GM12891 (cell line): ENCODE measurements at regions not wholly inside any gene's neighbourhood (a gene's known extent, or its start where the extent isn't known, plus 50 kb on each side); places are given as distances from the start of the nearest gene placed in this dataset.

Experiments used
- DNase-seq: peaks from one replicate; pipeline ENCODE4 v3.0.0; 2011; ENCODE audit warnings: low spot score; ENCODE audit not compliant: insufficient read length
- FAIRE-seq: peaks from 2 replicates; lab custom pipeline; 2011; peaks lifted over from hg19 to GRCh38; lab: Jason Lieb, UNC
- PAX5 ChIP-seq: IDR thresholded peaks from 2 replicates; pipeline ENCODE4 v1.6.1; 2011; ENCODE audit warnings: low read length, moderate library complexity, mild to moderate bottlenecking; ENCODE audit not compliant: insufficient read depth, severe bottlenecking
- POLR2A ChIP-seq: IDR thresholded peaks from 2 replicates; pipeline ENCODE4 v1.6.1; 2011; ENCODE audit warnings: low read depth, low read length, control low read depth
- POLR2AphosphoS5 ChIP-seq: IDR thresholded peaks from 2 replicates; pipeline ENCODE4 v1.6.1; 2011; ENCODE audit warnings: low read depth, low read length, control low read depth
- POU2F2 ChIP-seq: IDR thresholded peaks from 2 replicates; pipeline ENCODE4 v1.6.1; 2011; ENCODE audit warnings: low read depth, mild to moderate bottlenecking, control low read depth, low read length, moderate library complexity
- SPI1 ChIP-seq: IDR thresholded peaks from 2 replicates; pipeline ENCODE4 v1.6.1; 2011; ENCODE audit warnings: low read depth, low read length, control low read depth
- TAF1 ChIP-seq: IDR thresholded peaks from 2 replicates; pipeline ENCODE4 v1.6.1; 2011; ENCODE audit warnings: low read depth, low read length, control low read depth

- FAIRE-seq (no peak), DNase-seq (no peak)
- TF ChIP-seq TAF1, result no peak
- no peak for TF ChIP-seq PAX5
- no peak for TF ChIP-seq POU2F2
- no peak for TF ChIP-seq SPI1
- TF ChIP-seq POLR2AphosphoS5, result no peak
- no peak for TF ChIP-seq POLR2A
Measured at GRCh38 chr4:181971411-181971810, 271.8 kb upstream of the TENM3 start.

DNA sequence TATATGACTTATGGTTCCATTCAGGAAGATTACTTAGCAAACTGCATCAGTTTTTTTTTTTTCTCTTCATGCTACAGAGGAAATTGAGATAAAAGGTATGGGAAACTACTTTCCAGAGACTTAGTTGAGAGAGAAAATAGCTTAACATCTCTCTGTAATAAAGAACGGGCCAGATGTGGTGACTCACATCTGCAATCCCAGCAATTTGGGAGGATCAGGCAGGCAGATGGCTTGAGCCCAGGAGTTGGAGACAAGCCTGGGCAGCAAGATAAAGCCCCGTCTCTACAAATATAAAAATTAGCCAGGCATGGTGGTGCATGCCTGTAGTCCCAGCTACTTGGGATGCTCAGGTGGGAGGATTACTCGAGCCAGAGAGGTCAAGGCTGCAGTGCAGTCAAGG lies 271.2 kb upstream of the TENM3 start:
- FAIRE-seq (no peak), DNase-seq (no peak)
- TF ChIP-seq POLR2A (no peak), PAX5 (no peak), TAF1 (no peak), POLR2AphosphoS5 (no peak), SPI1 (no peak)

DNA sequence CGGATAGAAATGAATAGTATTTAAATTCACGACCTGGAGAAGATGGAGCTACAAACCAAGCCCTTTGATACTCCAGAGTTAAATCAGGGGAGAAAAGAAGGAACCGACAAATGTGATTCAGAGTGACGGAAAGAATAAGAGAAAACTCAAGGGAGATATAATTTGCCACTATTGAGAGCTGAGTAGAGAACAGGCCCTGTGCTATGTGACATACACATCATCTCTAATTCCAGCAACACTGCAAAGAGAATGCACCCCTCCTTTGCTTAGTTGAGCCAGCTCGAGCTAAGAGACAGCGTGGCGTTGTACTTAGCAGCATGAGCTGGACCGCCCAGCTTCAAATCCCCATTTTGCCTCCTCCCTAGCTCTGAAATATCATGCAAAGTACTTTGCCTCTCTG lies 266.4 kb upstream of the TENM3 start:
- no peak for TF ChIP-seq TAF1
- TF ChIP-seq POLR2A, result no peak
- no peak for TF ChIP-seq POU2F2
- TF ChIP-seq POLR2AphosphoS5, result no peak
- TF ChIP-seq PAX5, result no peak
- TF ChIP-seq SPI1, result no peak
- no peak for DNase-seq
- no peak for FAIRE-seq

- FAIRE-seq (no peak), DNase-seq (no peak)
- TF ChIP-seq POLR2A (no peak), POLR2AphosphoS5 (no peak), PAX5 (no peak), POU2F2 (no peak), TAF1 (no peak), SPI1 (no peak)
Measured at GRCh38 chr4:181982437-181982836, 260.8 kb upstream of the TENM3 start.

DNA sequence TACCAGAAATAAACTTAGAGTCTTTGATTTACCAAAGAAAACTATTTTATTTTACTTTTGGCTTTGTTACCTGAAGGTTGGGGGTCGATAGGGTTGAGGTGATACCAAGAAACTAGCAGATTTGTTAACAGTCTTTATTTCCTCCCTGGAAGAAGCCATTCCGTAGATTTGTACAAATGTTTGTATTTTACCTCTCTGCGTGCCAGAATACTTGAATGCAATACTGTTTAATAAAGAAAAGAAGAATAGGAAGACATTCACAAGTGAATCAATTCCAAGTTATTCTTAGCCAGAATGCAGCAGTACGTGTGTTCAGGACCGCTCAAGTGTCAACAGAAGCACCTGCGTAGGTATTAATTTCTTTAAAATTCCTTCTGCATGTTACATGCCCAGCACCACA lies 260.3 kb upstream of the TENM3 start:
- TF ChIP-seq SPI1, result no peak
- TF ChIP-seq POLR2AphosphoS5, result no peak
- no peak for TF ChIP-seq TAF1
- TF ChIP-seq POLR2A, result no peak
- no peak for TF ChIP-seq POU2F2

DNA sequence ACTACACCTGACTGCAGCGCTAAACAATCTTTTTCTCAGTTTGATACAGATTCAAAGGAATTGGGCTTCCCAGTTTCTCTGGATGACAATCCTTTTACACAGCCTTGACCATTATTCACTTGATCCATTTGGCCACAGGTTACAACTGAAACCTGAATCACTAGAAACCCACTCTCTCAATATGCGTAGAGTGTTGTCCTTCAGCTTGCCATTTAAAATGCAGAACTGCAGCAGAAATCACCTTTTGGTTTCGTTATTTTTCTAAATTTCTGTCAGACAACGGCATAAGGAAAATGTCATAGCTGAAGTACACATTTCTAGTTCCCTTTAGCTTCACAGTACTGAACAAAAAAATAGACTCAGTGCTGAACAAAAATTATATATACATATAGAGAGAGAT lies 255.8 kb upstream of the TENM3 start:
- FAIRE-seq (no peak), DNase-seq (no peak)
- no peak for TF ChIP-seq POLR2AphosphoS5
- TF ChIP-seq SPI1, result no peak
- no peak for TF ChIP-seq PAX5
- no peak for TF ChIP-seq TAF1
- no peak for TF ChIP-seq POU2F2
- TF ChIP-seq POLR2A, result no peak

More for the DNA sequence above, 260.3 kb upstream of the TENM3 start:
- DNase-seq, result no peak
- no peak for FAIRE-seq

DNA sequence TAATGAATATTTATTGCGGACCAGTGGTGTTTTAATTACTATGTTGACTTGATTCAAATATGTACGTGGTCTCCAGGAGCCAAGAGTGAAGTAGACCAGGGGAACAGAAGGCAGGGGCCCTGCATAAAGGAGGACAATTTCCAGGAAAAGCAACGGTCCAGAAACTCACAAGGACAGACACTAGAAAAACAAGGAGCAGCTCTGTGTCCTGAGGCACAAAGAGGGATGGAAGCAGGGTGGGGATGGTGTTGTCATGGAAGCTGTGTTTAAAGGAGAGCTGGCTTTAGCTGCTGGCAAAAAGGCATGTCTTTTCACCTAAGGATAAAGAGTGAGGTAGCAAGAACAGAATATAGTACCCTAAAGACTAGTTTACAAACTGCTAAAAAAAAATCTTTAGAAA lies 254.1 kb upstream of the TENM3 start:
- DNase-seq (no peak), FAIRE-seq (no peak)
- TF ChIP-seq POLR2AphosphoS5 (no peak), SPI1 (no peak), POLR2A (no peak), POU2F2 (no peak), TAF1 (no peak), PAX5 (no peak)

GRCh38 chr4:181991369-181992108 lies 251.7 kb upstream of the TENM3 start:
- TF ChIP-seq SPI1, result no peak
- TF ChIP-seq PAX5, result no peak
- TF ChIP-seq POU2F2, result no peak
- no peak for TF ChIP-seq TAF1
- no peak for TF ChIP-seq POLR2A
- no peak for TF ChIP-seq POLR2AphosphoS5
- FAIRE-seq (no peak), DNase-seq (no peak)

GRCh38 chr4:181998398-181999295 lies 244.6 kb upstream of the TENM3 start:
- TF ChIP-seq POU2F2 (no peak), TAF1 (no peak), POLR2A (no peak), SPI1 (no peak), POLR2AphosphoS5 (no peak), PAX5 (no peak)
- FAIRE-seq (no peak), DNase-seq (no peak)
